ENCODE measurements at regions not wholly inside any gene's neighbourhood (a gene's known extent, or its start where the extent isn't known, plus 50 kb on each side); places are given as distances from the start of the nearest gene placed in this dataset.
"Not testable (repeated sequence)": the region's sequence is repeated elsewhere in the genome, so short reads cannot be mapped to it uniquely, and the experiment has no call there.

- not testable (repeated sequence) for DNase-seq
These were observed 183.0 kb downstream of the HACE1 start for GRCh38 chr6:104676679-104677078.

GRCh38 chr6:104675161-104675560, 184.6 kb downstream of the HACE1 start:
- not testable (repeated sequence) for DNase-seq

GRCh38 chr6:104673078-104673477, 186.6 kb downstream of the HACE1 start:
- DNase-seq: not testable (repeated sequence)

GRCh38 chr6:104671591-104671891, 188.2 kb downstream of the HACE1 start:
- DNase-seq: not testable (repeated sequence)

GRCh38 chr6:104670834-104671590, 188.7 kb downstream of the HACE1 start:
- DNase-seq: not testable (repeated sequence)

- DNase-seq: no peak
These were observed 190.2 kb downstream of the HACE1 start for GRCh38 chr6:104669483-104669882.

- DNase-seq: no peak
These were observed 203.5 kb downstream of the HACE1 start for GRCh38 chr6:104656235-104656634.

- no peak for DNase-seq
These were observed 205.9 kb downstream of the HACE1 start for GRCh38 chr6:104653781-104654180.

GRCh38 chr6:104648347-104648746, 211.4 kb downstream of the HACE1 start:
- no peak for DNase-seq

- no peak for DNase-seq
These were observed 214.9 kb downstream of the HACE1 start for GRCh38 chr6:104644848-104645247.

- DNase-seq: no peak
These were observed 216.8 kb downstream of the HACE1 start for GRCh38 chr6:104642871-104643270.

- DNase-seq: no peak
These were observed 219.0 kb downstream of the HACE1 start for GRCh38 chr6:104640761-104641160.

GRCh38 chr6:104640150-104640700, 219.5 kb downstream of the HACE1 start:
- no peak for DNase-seq

- peak; percentile 89 for DNase-seq
These were observed 220.1 kb downstream of the HACE1 start for GRCh38 chr6:104639668-104640067.

GRCh38 chr6:104638841-104639290, 220.9 kb downstream of the HACE1 start:
- peak; percentile 31 for DNase-seq

GRCh38 chr6:104633125-104633524, 226.6 kb downstream of the HACE1 start:
- no peak for DNase-seq

GRCh38 chr6:104632588-104632987, 227.1 kb downstream of the HACE1 start:
- DNase-seq: no peak

- DNase-seq: no peak
These were observed 228.8 kb downstream of the HACE1 start for GRCh38 chr6:104630955-104631354.

GRCh38 chr6:104630522-104630921, 229.2 kb downstream of the HACE1 start:
- DNase-seq: no peak

GRCh38 chr6:104629826-104630225, 229.9 kb downstream of the HACE1 start:
- DNase-seq: no peak

- DNase-seq: no peak
These were observed 234.2 kb downstream of the HACE1 start for GRCh38 chr6:104625536-104625935.

GRCh38 chr6:104623052-104623690, 236.5 kb downstream of the HACE1 start:
- no peak for DNase-seq

- no peak for DNase-seq
These were observed 238.3 kb downstream of the HACE1 start for GRCh38 chr6:104621396-104621795.

GRCh38 chr6:104617591-104617990, 242.1 kb downstream of the HACE1 start:
- DNase-seq: no peak
